PFSK-1 (cell line): ENCODE measurements at regions not wholly inside any gene's neighbourhood (a gene's known extent, or its start where the extent isn't known, plus 50 kb on each side); places are given as distances from the start of the nearest gene placed in this dataset.

Experiments used
- FOXP2 ChIP-seq: optimal IDR thresholded peaks from 2 replicates; pipeline ENCODE3; 2011; ENCODE audit warnings: borderline replicate concordance, control low read depth, inconsistent platforms; ENCODE audit not compliant: insufficient read depth; ENCODE audit errors: extremely low read length, extremely low read depth
- POLR2AphosphoS5 ChIP-seq: IDR thresholded peaks from 2 replicates; pipeline ENCODE4 v1.6.1; 2012; ENCODE audit warnings: low read depth, mild to moderate bottlenecking, control low read depth, low read length, moderate library complexity
- REST ChIP-seq, 2 experiments: IDR thresholded peaks; 2 replicates each; pipeline versions ENCODE4 v1.6.1 to v1.8.0; 2011 to 2012; ENCODE audit warnings: low read depth in 2 of 2, low read length in 2 of 2, control low read depth in 1 of 2, inconsistent platforms in 1 of 2, mild to moderate bottlenecking in 1 of 2, moderate library complexity in 1 of 2; ENCODE audit not compliant: insufficient read depth in 1 of 2
- SIN3A ChIP-seq: IDR thresholded peaks from 2 replicates; pipeline ENCODE4 v1.6.1; 2012; ENCODE audit warnings: mild to moderate bottlenecking, low read length, moderate library complexity, borderline replicate concordance; ENCODE audit not compliant: insufficient read depth
- TAF1 ChIP-seq: IDR thresholded peaks from 2 replicates; pipeline ENCODE4 v1.6.1; 2012; ENCODE audit warnings: low read length, control low read depth, borderline replicate concordance; ENCODE audit not compliant: insufficient read depth

GRCh38 chr13:83167203-83167602, 715.1 kb downstream of the SLITRK1 start:
- TF ChIP-seq REST (IDR thresholded peaks at IDR 0.05; ENCODE audit: insufficient read depth in 1 of 2, low read depth in 2 of 2, low read length in 2 of 2) (no peak), POLR2AphosphoS5 (no peak), TAF1 (no peak), SIN3A (no peak), FOXP2 (no peak)
